Endometrium (tissue), 2 donors: ENCODE measurements at regions not wholly inside any gene's neighbourhood (a gene's known extent, or its start where the extent isn't known, plus 50 kb on each side); places are given as distances from the start of the nearest gene placed in this dataset.
"Not testable (repeated sequence)": the region's sequence is repeated elsewhere in the genome, so short reads cannot be mapped to it uniquely, and the experiment has no call there.

ENCODE experiments used
- FAIRE-seq: peaks from 2 replicates; lab custom pipeline; 2012; peaks lifted over from hg19 to GRCh38; lab: Jason Lieb, UNC
- donor health status: control.
- donor health status: control.

DNA sequence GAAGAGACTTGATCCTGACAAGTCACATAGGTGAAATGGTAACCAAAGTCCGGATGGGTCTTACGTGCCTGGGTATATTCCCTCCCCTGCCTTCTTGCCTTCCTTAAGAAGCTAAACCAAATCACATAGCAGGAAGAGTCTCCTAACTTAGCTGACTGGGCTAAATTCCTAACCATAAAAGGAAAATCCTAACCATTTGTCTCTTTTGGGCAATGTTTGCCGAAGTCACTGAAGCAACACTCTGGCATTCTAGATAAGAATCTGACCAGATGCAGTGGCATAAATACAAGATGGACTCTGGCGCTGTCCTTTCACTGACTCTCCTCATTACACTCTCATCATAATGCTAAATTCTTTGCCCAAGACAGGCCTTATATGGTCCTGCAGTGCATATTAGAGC, 625.5 kb upstream of the RORB start:
- FAIRE-seq, result no peak

- FAIRE-seq, result no peak
Measured at GRCh38 chr9:73872701-73873100, 624.4 kb upstream of the RORB start.

DNA sequence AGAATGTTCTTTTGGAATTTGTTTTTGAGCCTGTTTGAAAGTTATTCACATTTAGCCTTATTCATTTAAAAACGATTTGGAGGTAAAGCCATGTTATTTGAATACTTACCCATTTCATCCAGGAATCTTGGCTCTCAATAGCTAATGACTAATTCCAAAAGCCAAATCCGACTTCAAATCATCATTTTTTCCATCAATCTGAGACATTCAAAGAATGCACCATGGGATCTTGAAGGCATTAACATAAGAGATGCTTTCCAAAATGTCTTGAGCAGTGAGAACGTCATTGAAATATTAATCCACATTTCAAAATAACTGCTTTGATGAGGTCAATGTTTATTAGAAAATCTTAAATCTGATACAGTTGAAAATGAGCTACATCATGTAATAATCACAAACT, 617.0 kb upstream of the RORB start:
- FAIRE-seq, result no peak

DNA sequence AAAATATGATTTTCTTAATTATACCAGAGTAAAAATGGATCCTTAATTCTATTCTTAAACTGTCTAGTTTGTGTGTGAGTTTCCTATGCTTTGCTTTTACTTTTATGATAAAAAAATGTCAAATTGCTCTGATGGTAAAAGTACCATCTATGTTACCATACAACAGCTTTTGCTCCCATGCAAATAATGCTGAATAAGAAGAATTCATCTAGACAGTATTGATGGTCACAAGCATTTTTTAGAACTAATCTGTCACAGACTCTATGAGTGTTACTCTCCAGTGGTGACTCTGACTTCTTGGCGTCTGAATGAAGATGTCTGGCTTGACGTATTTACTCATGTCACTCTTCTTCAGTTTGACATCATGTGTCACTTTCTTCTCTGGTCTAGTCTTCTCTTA, 608.1 kb upstream of the RORB start:
- FAIRE-seq, result no peak

DNA sequence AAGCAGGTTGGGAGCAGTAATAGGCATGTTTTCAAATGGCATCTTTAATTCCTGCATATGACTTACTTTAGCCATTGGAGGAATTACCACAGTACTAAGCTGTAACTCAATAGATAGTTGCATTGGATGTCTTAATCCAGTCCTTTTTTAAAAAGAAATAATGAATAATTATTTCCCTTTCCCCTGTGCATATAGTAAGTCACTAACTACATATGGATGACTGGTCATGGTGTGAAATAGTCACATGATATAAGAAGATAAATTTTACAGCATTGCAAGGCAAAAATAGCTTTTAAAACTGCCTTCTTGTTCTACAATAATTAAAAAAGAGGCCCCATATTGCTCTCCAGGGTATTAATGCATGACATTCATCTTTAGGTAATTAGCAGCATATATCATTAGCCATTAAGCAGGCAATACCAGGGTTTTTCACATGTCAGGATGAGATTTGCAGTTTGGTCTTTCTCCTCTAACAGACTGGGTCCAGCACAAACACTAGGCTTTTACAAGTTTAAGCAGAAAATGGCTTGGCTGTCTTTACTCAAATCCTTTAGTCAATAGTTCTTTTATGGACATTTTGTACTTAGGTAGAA, 606.4 kb upstream of the RORB start:
- FAIRE-seq, result no peak

DNA sequence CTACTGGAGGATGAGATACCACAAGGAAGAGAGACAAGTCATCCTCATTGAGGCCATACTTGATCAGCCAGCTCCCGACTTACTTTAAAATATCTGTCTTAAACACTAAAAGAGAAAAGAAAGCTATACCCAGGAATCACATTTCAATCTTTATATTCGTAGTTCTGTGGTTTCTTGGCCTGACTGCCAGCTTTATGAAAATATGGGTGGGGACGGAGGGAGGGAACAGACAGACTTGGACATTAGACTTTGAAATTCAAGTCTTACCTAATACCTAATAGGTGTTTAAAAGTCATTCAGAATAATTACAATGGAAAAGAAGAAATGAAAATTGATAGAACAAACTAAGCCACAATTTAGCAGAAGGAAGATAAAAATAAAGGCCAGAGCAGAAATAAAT, 604.8 kb upstream of the RORB start:
- FAIRE-seq, result no peak

GRCh38 chr9:73893230-73893629, 603.9 kb upstream of the RORB start:
- FAIRE-seq, result no peak

DNA sequence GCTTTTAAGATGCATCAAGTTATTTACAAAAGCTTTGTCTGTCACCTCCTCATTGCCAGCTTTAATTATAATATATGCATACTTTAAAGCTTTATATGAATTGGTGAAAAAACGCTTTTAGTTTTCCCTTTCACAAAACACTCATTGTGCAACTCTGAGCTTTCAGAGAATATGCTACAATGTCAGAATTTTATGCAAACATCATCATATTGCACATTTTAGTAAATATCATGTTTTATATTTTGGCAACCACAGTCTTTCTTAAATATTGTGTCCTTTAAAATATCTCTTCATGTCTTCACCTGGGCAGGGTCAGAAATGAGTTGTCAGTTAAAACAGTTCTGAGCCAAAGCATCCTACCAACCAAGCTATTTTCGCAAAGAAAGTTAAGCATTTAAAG, 601.1 kb upstream of the RORB start:
- no peak for FAIRE-seq

DNA sequence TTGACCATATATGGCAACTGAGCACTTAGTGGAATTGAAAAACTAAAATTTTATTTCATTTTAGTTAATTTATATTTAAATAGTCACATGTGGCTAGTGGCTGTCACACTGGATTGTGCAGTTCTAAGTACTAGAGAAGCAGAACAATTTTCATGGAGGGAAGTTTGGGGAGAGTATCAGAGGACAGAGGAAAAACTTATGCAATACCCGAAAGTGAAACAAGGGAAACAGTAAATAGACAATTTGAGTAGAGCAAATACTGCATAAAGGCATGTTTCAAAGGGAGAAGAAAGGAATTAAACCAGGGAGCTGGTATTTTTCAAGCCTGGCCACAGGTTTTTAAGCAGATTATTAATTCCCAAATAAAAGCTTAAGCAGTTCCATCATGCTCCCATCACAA, 590.5 kb upstream of the RORB start:
- FAIRE-seq, result no peak

DNA sequence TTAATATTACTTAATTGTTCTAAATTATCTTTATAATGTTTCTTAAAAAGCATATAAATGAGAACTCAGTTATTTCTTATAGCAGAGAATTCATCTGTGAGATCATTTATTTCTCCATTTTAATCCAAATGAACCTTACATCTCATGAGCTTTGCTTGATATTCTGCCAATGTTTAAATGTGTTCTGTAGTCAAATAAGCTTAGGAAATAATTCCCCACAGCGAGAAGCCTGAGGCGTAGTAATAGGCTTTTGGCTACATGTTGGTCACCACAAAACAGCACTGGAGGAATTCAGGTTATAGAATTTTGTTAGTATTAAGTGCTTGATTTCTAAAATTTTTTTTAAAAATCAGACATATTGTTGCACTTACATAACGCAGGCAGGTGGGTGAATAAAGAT, 585.3 kb upstream of the RORB start:
- peak; percentile 58 for FAIRE-seq

DNA sequence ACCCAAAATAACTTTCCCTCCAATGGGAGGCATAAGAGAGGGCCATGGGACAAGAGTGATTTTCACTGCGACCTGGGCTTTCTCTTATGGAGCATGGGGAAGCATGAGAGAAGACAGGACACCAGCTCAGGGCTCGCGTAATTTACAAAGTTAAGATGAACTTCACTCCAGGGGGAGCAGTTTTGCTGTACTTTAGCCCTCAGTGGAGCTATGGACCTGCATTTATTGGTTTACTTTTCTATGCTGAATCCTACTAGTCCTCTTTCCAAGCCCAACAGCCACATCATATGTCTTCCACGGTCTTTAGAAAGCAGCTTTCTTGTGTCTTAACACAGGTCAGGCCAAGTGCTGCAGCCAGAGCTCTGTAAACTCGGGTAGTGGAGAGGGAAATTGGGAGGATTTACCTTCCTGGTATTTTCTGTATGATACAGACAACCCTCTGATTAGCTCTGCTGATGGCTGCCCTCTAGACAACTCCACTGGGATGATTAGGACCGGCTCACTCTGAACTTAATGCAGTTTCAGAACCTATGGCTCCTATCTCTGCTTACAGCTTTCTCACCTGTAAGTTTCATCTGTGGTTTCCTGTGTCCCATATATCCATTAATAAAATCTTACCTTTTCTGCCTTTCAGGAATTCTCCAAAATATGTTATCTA, 581.0 kb upstream of the RORB start:
- FAIRE-seq, result no peak

GRCh38 chr9:73919712-73920111, 577.4 kb upstream of the RORB start:
- FAIRE-seq, result no peak

GRCh38 chr9:73923796-73924195, 573.3 kb upstream of the RORB start:
- no peak for FAIRE-seq

GRCh38 chr9:73951147-73951546, 546.0 kb upstream of the RORB start:
- no peak for FAIRE-seq

GRCh38 chr9:73962792-73963191, 534.3 kb upstream of the RORB start:
- no peak for FAIRE-seq

- no peak for FAIRE-seq
Measured at GRCh38 chr9:73969936-73970335, 527.2 kb upstream of the RORB start.

DNA sequence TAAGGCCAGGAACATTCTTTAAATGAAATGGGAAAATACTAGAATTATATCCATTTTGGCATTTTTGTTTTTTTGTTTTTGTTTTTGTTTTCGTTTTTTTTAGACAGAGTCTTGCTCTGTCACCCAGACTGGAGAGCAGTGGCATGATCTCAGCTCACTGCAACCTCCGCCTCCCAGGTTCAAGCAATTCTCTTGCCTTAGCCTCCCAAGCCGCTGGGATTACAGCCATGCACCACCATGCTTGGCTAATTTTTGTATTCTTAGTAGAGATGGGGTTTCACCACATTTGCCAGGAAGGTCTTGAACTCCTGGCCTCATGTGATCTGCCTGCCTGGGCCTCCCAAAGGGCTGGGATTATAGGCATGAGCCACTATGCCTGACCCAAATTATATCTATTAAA, 520.7 kb upstream of the RORB start:
- FAIRE-seq, result not testable (repeated sequence)

GRCh38 chr9:73979894-73980264, 517.3 kb upstream of the RORB start:
- FAIRE-seq, result no peak

GRCh38 chr9:73980754-73981153, 516.4 kb upstream of the RORB start:
- no peak for FAIRE-seq

- FAIRE-seq, result no peak
Measured at GRCh38 chr9:73981405-73981804, 515.7 kb upstream of the RORB start.

GRCh38 chr9:73995836-73996235, 501.3 kb upstream of the RORB start:
- FAIRE-seq, result no peak

DNA sequence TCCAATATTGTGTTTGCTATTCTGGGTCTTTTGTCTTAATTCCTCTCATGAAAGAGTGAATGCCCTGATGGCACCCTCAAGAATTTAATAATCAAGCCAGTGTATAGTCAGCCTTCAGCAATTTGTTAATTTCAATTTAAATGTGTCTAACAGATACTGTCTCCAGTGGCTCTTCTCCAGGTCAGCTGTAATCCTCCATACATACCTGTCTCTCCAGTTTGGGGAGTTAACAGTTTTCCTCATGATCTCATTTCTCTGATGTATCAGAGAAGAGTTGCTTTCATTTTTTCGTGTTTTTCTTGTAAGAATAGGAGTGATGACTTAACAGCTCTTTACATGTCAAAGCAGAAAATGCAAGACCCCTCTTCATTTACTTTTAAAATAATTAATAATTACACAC, 500.3 kb upstream of the RORB start:
- no peak for FAIRE-seq

GRCh38 chr9:74001382-74001781, 495.8 kb upstream of the RORB start:
- FAIRE-seq, result no peak

DNA sequence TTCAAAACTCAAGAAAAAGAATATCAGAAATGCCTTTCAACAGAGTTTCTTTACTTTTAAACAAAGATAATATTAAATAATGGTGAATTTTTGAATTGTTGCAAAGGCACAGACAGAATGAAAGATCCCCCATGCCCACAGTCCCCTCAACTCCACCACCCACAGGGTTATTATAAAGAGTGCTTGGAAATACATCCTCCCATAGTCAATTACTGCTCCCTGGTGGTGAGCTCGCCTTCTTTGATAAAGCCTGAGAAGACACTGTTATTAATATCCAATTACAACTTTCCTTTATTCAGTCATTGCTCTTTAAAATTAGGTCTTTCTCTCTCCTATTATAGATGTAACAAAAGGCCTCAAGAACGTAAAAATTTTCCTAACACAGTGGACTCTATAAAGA, 490.2 kb upstream of the RORB start:
- FAIRE-seq, result no peak

DNA sequence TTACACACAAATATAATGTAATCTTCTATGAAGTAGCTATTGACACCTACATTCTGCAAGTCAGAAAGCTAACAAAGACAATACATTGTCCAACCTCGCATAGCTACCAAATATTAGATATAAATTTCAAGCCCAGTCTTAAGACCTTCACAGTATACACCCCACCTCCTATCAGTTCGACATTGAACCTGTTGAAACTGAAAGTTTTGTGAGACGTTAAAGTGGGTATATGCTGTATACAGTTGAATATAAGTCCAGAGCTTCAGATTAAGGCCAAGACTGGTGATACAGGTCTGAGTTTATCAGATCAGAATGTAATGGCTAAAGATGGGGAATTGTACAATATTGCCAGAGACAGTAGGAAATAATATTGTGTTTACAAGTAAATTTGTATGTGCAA, 489.3 kb upstream of the RORB start:
- no peak for FAIRE-seq
